ENCODE measurements at regions not wholly inside any gene's neighbourhood (a gene's known extent, or its start where the extent isn't known, plus 50 kb on each side); places are given as distances from the start of the nearest gene placed in this dataset.

DNA sequence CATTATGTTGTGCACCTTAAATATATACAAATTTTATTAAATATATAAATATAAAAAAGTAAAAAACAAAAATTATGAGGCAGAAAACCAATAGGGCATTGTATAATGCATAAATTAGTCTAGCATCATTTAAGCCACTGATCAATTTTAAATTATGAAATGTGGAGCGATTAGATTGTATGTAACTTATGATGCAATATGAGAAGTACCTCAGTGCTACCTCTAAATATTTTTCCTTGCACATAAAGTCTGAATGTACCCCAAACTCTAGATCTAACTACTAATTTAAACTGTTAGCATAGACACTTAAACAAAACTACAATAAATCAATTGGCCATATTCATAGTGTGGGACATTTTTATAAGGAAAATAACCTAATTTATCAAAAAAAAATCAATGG, 1178.5 kb upstream of the MIR17HG start:
- TF ChIP-seq, protein P1, sequence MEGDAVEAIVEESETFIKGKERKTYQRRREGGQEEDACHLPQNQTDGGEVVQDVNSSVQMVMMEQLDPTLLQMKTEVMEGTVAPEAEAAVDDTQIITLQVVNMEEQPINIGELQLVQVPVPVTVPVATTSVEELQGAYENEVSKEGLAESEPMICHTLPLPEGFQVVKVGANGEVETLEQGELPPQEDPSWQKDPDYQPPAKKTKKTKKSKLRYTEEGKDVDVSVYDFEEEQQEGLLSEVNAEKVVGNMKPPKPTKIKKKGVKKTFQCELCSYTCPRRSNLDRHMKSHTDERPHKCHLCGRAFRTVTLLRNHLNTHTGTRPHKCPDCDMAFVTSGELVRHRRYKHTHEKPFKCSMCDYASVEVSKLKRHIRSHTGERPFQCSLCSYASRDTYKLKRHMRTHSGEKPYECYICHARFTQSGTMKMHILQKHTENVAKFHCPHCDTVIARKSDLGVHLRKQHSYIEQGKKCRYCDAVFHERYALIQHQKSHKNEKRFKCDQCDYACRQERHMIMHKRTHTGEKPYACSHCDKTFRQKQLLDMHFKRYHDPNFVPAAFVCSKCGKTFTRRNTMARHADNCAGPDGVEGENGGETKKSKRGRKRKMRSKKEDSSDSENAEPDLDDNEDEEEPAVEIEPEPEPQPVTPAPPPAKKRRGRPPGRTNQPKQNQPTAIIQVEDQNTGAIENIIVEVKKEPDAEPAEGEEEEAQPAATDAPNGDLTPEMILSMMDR (IDR thresholded peaks at IDR 0.05), result no peak
- no peak for TF ChIP-seq POLR2A (IDR thresholded peaks at IDR 0.05)

All from vagina (tissue), 2 donors.